MM.1S (cell line): ENCODE measurements at regions not wholly inside any gene's neighbourhood (a gene's known extent, or its start where the extent isn't known, plus 50 kb on each side); places are given as distances from the start of the nearest gene placed in this dataset.

ENCODE experiments used
- CTCF ChIP-seq: fragments of 300-600 bp; sonication (generic); IDR thresholded peaks from 2 replicates; pipeline ENCODE4 v1.5.1; 2016; ENCODE audit warnings: antibody characterized with exemption, low read length, mixed read lengths
- EZH2 ChIP-seq: fragments of 300-600 bp; sonication (generic); optimal IDR thresholded peaks from 2 replicates; pipeline ENCODE3; 2017; ENCODE audit warnings: low read depth, mild to moderate bottlenecking, antibody characterized with exemption, low read length, mixed read lengths

- TF ChIP-seq EZH2 (no peak), CTCF (no peak)
Measured at GRCh38 chr3:26562021-26562768, 60.4 kb upstream of the LRRC3B start.
